GM12891 (cell line): ENCODE measurements at regions not wholly inside any gene's neighbourhood (a gene's known extent, or its start where the extent isn't known, plus 50 kb on each side); places are given as distances from the start of the nearest gene placed in this dataset.

ENCODE experiments used
- POLR2A ChIP-seq: IDR thresholded peaks from 2 replicates; pipeline ENCODE4 v1.6.1; 2011; ENCODE audit warnings: low read depth, low read length, control low read depth
- SPI1 ChIP-seq: IDR thresholded peaks from 2 replicates; pipeline ENCODE4 v1.6.1; 2011; ENCODE audit warnings: low read depth, low read length, control low read depth

DNA sequence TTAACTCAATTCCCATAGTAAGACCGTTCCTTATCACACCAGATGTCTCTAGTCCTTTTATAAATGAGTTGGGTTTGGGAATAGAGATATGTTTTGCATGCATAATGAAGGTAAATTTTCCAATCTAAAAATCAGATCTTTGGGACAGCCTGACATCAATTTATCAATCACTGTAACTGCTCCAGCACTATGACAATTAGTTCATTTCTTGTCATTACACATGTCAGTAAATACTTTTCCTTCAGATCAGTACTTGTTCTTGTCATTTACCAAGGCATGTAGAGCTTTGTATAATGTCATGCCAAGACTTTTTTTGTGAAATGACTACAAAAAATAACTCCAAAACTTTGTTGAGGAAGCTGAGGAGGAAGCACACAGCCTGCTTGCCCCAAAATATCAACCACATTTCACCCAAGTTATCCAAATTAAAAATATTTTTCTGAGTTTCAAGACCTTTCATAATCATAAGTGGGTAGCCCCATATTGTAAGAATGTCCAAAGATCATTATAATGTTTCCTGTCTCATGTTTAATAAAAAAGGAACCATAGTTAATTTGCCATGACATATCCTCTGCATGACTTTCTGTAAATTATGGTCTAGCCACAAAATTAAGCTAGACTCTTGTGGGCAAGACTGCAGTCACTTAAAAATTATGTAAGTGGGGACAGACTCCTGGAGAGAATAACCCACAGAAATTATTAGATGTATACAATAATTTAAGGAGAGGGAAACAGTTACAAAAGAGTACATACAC lies 586.8 kb downstream of the TBC1D4 start:
- TF ChIP-seq POLR2A (no peak), SPI1 (no peak)
